ENCODE measurements at regions not wholly inside any gene's neighbourhood (a gene's known extent, or its start where the extent isn't known, plus 50 kb on each side); places are given as distances from the start of the nearest gene placed in this dataset.

- no peak for TF ChIP-seq CTCF (IDR thresholded peaks at IDR 0.05 in 4 of 5, conservative IDR thresholded peaks at IDR 0.05 in 1 of 5)
- TF ChIP-seq POLR2A (IDR thresholded peaks at IDR 0.05), result no peak
- in situ Hi-C loops (cut with MboI; ENCODE audit: low sequenced_read_pairs in 4 of 4) (no loop called here), intact Hi-C loops (cut with DNase I; ENCODE audit: low total_unique reads) (no loop called here)
- Histone ChIP-seq H3K4me3 (no peak overlapping the region), H3K9me3 (no peaks in the 10 kb centered on the region), H3K4me1 (peaks cover 18 to 19% of the 10 kb centered on the region in 2 donors), H3K27ac (peak overlapping the region; percentile 67 to 78 (median 72)), H3K27me3 (no peaks in the 10 kb centered on the region), H3K36me3 (no peaks in the 10 kb centered on the region)
- ATAC-seq, result peak; percentile 83 to 88
- DNase-seq, result peak in 1 of 2 donors; percentile 81
These were observed 91.1 kb downstream of the IRF2BPL start for GRCh38 chr14:76937181-76938091.

- ATAC-seq (no peak), DNase-seq (no peak)
- Histone ChIP-seq H3K27me3 (no peaks in the 10 kb centered on the region), H3K36me3 (no peaks in the 10 kb centered on the region), H3K27ac (peak overlapping the region in 3 of 4 donors; percentile 67 to 78 (median 69)), H3K4me1 (peaks cover 26 to 27% of the 10 kb centered on the region in 2 donors), H3K9me3 (no peaks in the 10 kb centered on the region), H3K4me3 (no peak overlapping the region)
- in situ Hi-C loops (cut with MboI; ENCODE audit: low sequenced_read_pairs in 4 of 4), result no loop called here
- TF ChIP-seq CTCF (IDR thresholded peaks at IDR 0.05 in 4 of 5, conservative IDR thresholded peaks at IDR 0.05 in 1 of 5) (no peak), POLR2A (IDR thresholded peaks at IDR 0.05) (no peak)
- intact Hi-C loops (cut with DNase I; ENCODE audit: low total_unique reads), result no loop called here
These were observed 92.0 kb downstream of the IRF2BPL start for GRCh38 chr14:76936483-76936882.

- DNase-seq (no peak), ATAC-seq (no peak)
- H3K4me1 ChIP-seq, result peaks cover 37 to 39% of the 10 kb centered on the region in 2 donors
- H3K27ac ChIP-seq, result no peak overlapping the region
- H3K36me3 ChIP-seq, result no peaks in the 10 kb centered on the region
- no peaks in the 10 kb centered on the region for H3K9me3 ChIP-seq
- in situ Hi-C loops (cut with MboI; ENCODE audit: low sequenced_read_pairs in 4 of 4) (no loop called here), intact Hi-C loops (cut with DNase I; ENCODE audit: low total_unique reads) (no loop called here)
- H3K27me3 ChIP-seq, result no peaks in the 10 kb centered on the region
- no peak overlapping the region for H3K4me3 ChIP-seq
- no peak for TF ChIP-seq CTCF (IDR thresholded peaks at IDR 0.05 in 4 of 5, conservative IDR thresholded peaks at IDR 0.05 in 1 of 5)
- no peak for TF ChIP-seq POLR2A (IDR thresholded peaks at IDR 0.05)
These were observed 95.0 kb downstream of the IRF2BPL start for GRCh38 chr14:76933515-76933914.

- Histone ChIP-seq H3K4me1 (peaks cover 21 to 40% of the 10 kb centered on the region in 2 donors), H3K27ac (peak overlapping the region; percentile 45 to 74 (median 64)), H3K9me3 (no peaks in the 10 kb centered on the region), H3K27me3 (no peaks in the 10 kb centered on the region), H3K4me3 (no peak overlapping the region), H3K36me3 (no peaks in the 10 kb centered on the region)
- in situ Hi-C loops (cut with MboI; ENCODE audit: low sequenced_read_pairs in 4 of 4), result no loop called here
- peak in 1 of 2 donors; percentile 31 for DNase-seq
- intact Hi-C loops (cut with DNase I; ENCODE audit: low total_unique reads), result no loop called here
- ATAC-seq, result peak; percentile 74 to 79
- TF ChIP-seq POLR2A (IDR thresholded peaks at IDR 0.05) (no peak), CTCF (IDR thresholded peaks at IDR 0.05 in 4 of 5, conservative IDR thresholded peaks at IDR 0.05 in 1 of 5) (no peak)
These were observed 96.7 kb downstream of the IRF2BPL start for GRCh38 chr14:76931631-76932402.
